Sciatic nerve (tissue), 2 donors: ENCODE measurements at regions not wholly inside any gene's neighbourhood (a gene's known extent, or its start where the extent isn't known, plus 50 kb on each side); places are given as distances from the start of the nearest gene placed in this dataset.

Source experiments
- ATAC-seq: fragments of 200-7000 bp; cut with Tn5 transposase; one replicate; pipeline ENCODE4 v1.9.1; 2020; ENCODE audit warnings: mild to moderate bottlenecking, moderate library complexity
- DNase-seq: peaks from one replicate; pipeline ENCODE4 v3.0.0-alpha.2; 2020; ENCODE audit warnings: low spot score
- intact Hi-C: fragments of 100-400 bp; cut with DNase I; formaldehyde crosslinking; loops from one replicate; pipeline ENCODE4 v1.14.2; 2022
- donor health status: DM: no; HTN: no; CAD: no.
- donor health status: DM: no; HTN: no; CAD: no.

DNA sequence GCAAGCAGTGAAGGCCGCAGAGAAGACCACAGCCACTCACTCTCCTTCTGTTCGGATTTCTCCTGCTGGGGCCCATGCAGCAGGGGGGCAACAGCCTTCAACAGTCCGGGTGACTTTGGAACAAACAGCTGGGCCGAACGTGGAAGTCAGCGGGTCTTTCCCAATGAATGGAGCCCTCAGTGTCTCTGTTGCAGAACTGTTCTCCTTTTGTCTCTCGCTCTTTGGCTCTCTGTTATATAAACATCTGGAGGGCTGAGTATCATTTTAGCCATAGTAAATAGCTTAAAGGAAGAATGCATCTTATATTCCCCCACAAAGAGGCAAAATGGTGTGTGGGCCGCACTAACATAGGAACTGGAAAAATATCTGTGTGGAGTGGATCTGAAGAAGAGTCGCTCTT is 136.7 kb upstream of the RALGAPA2 start:
- ATAC-seq (no peak), DNase-seq (no peak)
- intact Hi-C loops, result no loop called here

GRCh38 chr20:20847814-20848213 is 135.4 kb upstream of the RALGAPA2 start:
- no peak for DNase-seq
- intact Hi-C loops, result no loop called here
- no peak for ATAC-seq

- intact Hi-C loops, result no loop called here
- DNase-seq (no peak), ATAC-seq (no peak)
Measured at GRCh38 chr20:20843982-20844381, 131.5 kb upstream of the RALGAPA2 start.

GRCh38 chr20:20839771-20840170 is 127.3 kb upstream of the RALGAPA2 start:
- intact Hi-C loops, result no loop called here
- no peak for ATAC-seq
- DNase-seq, result no peak

DNA sequence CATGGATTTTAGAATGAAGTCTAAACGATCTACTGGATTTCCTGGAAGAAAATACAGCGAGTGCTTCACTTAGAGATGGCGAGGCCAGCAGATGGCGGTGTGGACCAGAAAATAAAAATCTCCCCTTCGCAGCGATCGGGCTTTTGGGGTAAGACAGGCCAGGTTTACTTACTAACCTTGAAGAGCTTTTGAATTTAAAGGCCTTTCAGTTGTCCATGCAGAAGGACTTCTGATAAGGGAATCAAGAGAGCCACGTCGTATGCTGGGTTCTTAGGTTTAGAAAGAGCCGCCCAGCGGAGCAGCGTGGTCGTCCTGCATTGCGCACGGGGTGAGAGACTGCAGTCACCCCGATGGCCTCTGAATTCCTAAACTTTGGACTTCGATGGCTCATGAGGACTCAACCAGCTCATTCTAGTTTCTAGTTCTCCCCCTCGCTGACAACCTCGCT is 125.2 kb upstream of the RALGAPA2 start:
- intact Hi-C loops, result no loop called here
- DNase-seq (peak; percentile 77), ATAC-seq (peak; percentile 63)

GRCh38 chr20:20836836-20837235 is 124.4 kb upstream of the RALGAPA2 start:
- DNase-seq (no peak), ATAC-seq (no peak)
- intact Hi-C loops, result no loop called here

DNA sequence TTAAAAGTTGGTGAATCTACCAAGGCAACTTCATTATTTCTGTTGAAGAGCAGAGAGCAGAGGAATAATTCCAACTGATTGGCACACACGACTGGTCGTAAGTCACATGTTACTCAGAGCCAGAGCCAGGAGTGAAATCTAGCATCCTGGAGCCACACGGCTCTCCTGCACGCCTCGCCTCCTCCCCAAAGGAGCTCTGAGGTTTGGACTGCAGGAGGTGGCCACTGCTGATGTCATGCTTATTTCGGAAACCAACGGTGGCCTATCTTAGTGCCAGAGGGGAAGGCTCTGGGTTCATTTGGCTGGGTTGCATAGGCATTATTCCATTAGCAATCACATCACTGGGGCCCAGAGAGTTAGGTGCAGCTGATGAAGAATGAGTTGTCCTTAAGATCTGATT is 123.5 kb upstream of the RALGAPA2 start:
- no peak for ATAC-seq
- DNase-seq, result no peak
- intact Hi-C loops, result no loop called here

DNA sequence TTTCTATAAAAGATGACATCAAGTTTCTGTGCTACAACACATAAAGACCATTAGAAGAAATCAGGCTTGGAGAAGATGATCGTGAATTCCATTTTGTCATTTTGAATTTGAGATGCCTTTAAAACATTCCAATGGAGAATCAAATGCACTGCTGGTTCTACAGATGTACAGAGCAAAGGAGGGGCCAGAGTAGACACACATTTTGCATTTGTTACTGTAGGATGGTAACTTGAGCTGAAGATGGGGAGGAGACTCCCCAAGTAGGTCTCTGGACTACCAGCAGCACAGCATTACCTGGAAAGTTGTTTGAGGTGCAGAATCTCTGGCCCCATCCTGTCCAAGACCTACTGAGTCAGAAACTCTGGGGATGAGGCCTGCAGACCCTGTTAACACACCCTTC is 121.6 kb upstream of the RALGAPA2 start:
- ATAC-seq, result no peak
- no peak for DNase-seq

DNA sequence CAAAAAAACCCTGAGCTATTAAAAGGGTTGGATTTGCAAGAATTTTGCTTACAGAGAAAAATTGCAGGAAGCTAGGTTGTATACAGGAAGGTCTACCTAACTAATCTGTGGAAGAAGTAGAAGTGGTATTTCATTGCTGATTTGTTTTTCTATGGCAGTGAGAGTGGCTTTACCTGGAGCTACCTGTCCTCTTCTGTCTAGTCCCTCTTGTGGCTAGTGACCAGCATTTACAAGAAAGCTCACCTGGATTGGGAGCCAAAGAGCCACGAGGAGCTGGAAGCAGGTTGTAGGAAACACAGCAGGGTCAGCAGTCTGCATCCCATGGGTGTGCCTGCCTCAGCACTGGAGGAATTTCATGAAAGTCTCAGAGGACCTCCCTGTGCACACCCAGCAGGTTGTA is 120.3 kb upstream of the RALGAPA2 start:
- ATAC-seq, result no peak
- DNase-seq, result no peak
- intact Hi-C loops, result no loop called here

More for the DNA sequence above, 121.6 kb upstream of the RALGAPA2 start:
- intact Hi-C loops, result no loop called here

GRCh38 chr20:20831794-20832193 is 119.3 kb upstream of the RALGAPA2 start:
- intact Hi-C loops, result no loop called here
- DNase-seq, result no peak
- ATAC-seq, result no peak

- intact Hi-C loops, result loop anchor here (10.0 kb wide), 1 partner anchor 165 kb away; no protein-coding TSS in a partner anchor
- DNase-seq (no peak), ATAC-seq (no peak)
Measured at GRCh38 chr20:20829681-20830080, 117.2 kb upstream of the RALGAPA2 start.

- DNase-seq (no peak), ATAC-seq (no peak)
- intact Hi-C loops, result loop anchor here (10.0 kb wide), 1 partner anchor 163 kb away; no protein-coding TSS in a partner anchor
Measured at GRCh38 chr20:20827992-20828597, 115.7 kb upstream of the RALGAPA2 start.

- ATAC-seq (peak; percentile 68), DNase-seq (peak; percentile 75)
- intact Hi-C loops, result loop anchor here (10.0 kb wide), 1 partner anchor 160 kb away; no protein-coding TSS in a partner anchor
Measured at GRCh38 chr20:20824924-20825584, 112.6 kb upstream of the RALGAPA2 start.

DNA sequence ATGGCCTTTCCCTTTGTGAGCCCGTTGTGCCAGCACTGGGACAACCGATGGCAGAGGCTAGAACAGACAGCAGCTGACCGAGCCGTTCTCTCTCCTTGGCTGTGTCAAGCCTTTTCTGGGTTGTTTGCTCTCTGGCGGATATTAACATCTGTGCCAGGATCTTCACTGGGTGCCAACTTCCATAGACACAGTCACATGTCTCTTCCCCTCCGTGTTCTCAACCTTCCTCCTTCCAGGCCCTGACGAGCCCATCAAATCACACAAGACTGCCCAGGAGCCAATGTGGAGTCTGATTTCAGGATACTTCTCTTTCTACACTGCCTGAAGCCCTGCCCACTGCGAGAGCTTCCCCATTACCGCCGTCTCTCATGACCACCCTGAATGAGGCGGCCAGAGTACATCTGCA is 111.0 kb upstream of the RALGAPA2 start:
- DNase-seq, result no peak
- intact Hi-C loops, result loop anchor here (10.0 kb wide), 1 partner anchor 159 kb away; no protein-coding TSS in a partner anchor
- ATAC-seq, result peak; percentile 61

DNA sequence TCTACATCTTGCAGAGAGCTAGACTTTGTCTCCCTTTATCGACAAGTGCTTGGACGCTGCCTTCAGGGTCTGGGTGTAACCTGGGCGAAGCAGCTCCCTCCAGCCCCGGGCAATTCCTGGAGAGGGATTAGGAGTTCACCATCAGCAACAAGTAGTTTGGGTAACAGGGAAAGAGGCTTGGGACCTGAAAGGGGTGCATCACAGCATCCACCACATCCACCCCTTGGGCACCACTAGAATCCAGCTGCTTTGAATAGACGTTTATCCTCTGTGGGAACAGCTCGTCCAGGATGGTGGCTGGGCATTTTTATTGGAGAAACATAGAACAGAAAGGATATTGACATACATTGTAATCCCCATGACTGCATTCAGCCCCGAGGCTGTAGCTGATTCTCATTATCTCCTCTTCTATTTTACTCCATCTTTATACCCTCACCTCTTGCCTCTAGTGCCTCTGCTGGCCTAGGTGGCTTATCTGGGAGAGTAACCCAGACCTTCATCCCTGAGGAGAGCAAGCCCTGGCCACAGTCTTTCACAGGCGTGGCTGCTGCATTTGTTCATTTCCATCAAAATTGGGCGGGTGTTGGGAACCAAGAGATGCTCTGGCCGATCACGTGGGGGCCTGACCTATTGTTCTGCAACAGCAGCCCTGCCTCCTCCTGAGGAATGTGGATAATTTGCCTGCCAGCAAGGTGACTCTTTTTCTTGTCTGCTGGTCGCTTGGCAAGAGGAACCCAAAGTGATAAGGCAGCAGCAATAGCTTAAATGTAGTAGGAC is 109.2 kb upstream of the RALGAPA2 start:
- DNase-seq, result no peak
- intact Hi-C loops, result loop anchor here (10.0 kb wide), 1 partner anchor 157 kb away; no protein-coding TSS in a partner anchor
- no peak for ATAC-seq

DNA sequence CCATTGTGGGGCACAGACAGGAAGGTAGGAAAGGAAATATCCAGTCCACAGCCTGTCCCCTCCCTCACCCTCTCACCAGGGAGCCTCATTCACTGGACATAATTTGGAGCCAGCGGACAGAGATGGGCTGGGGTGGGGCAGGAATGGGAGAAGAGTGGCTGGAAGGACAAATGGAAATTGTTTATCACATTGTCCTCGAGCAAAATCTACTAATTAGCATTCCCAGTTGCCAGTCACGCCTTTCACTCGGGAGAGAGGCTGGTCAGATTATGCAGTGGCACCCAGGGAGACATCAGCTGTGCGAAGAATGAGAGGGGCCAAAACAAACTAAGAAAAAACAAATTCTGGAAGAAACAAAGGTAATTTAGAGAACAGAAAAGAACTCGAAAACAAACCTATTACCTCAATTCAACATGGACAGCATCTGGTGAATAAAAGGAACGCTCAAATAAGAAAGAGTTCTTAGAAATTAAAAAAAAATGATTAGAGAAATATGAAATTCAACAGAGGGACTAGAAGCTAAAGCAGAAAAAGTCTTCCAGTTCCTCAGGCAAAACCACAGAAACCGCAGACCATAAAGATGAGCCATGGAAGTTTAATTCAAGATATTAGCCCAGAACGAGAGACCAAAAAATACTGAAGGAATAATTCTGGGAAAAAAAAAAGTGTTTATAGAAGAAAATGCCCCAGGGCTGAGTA is 108.5 kb upstream of the RALGAPA2 start:
- intact Hi-C loops, result loop anchor here (10.0 kb wide), 1 partner anchor 156 kb away; no protein-coding TSS in a partner anchor

GRCh38 chr20:20820104-20820503 is 107.7 kb upstream of the RALGAPA2 start:
- intact Hi-C loops, result loop anchor here (10.0 kb wide), 1 partner anchor 155 kb away; no protein-coding TSS in a partner anchor
- no peak for ATAC-seq
- no peak for DNase-seq

More for the DNA sequence above, 108.5 kb upstream of the RALGAPA2 start:
- DNase-seq (no peak), ATAC-seq (no peak)

GRCh38 chr20:20816969-20817755 is 104.7 kb upstream of the RALGAPA2 start:
- intact Hi-C loops, result no loop called here
- no peak for DNase-seq
- ATAC-seq, result no peak
